ENCODE measurements at regions not wholly inside any gene's neighbourhood (a gene's known extent, or its start where the extent isn't known, plus 50 kb on each side); places are given as distances from the start of the nearest gene placed in this dataset.

- TF ChIP-seq CTCF (CRISPR knock-in tag; IDR thresholded peaks at IDR 0.05) (no peak), SP1 (IDR thresholded peaks at IDR 0.05) (no peak), SP1 (CRISPR knock-in tag; IDR thresholded peaks at IDR 0.05) (no peak), RCOR2 (CRISPR knock-in tag; IDR thresholded peaks at IDR 0.05) (no peak), KDM1A (CRISPR knock-in tag; IDR thresholded peaks at IDR 0.05) (no peak), RAD51 (IDR thresholded peaks at IDR 0.05; ENCODE audit: borderline replicate concordance) (no peak), TCF12 (IDR thresholded peaks at IDR 0.05) (no peak), TCF12 (CRISPR knock-in tag; IDR thresholded peaks at IDR 0.05) (no peak), ZNF687 (CRISPR knock-in tag; IDR thresholded peaks at IDR 0.05) (no peak), HNRNPLL (IDR thresholded peaks at IDR 0.05; ENCODE audit: low read depth, low read length, poor library complexity, severe bottlenecking) (no peak), ZNF282 (IDR thresholded peaks at IDR 0.05; ENCODE audit: partially characterized antibody) (no peak), CHD2 (IDR thresholded peaks at IDR 0.05; ENCODE audit: low read depth, low read length) (no peak), FOXA1 (IDR thresholded peaks at IDR 0.05) (no peak), FOXA1 (CRISPR knock-in tag; IDR thresholded peaks at IDR 0.05) (no peak), KAT8 (CRISPR knock-in tag; IDR thresholded peaks at IDR 0.05) (no peak), EP300 (IDR thresholded peaks at IDR 0.05; ENCODE audit: low read depth in 2 of 2, low read length in 2 of 2) (no peak), EP300 (CRISPR knock-in tag; IDR thresholded peaks at IDR 0.05; ENCODE audit: borderline replicate concordance) (no peak)
Measured at GRCh38 chr4:43435291-43435690, 542.8 kb downstream of the GRXCR1 start.

All from HepG2 (cell line).